Keratinocyte (primary cell): ENCODE measurements at regions not wholly inside any gene's neighbourhood (a gene's known extent, or its start where the extent isn't known, plus 50 kb on each side); places are given as distances from the start of the nearest gene placed in this dataset.

ENCODE experiments used
- DNase-seq: peaks from one replicate; pipeline ENCODE4 v3.0.0-alpha.2; 2011; ENCODE audit warnings: low read depth, missing footprints, low spot score
- FAIRE-seq: peaks from 2 replicates; lab custom pipeline; 2011; peaks lifted over from hg19 to GRCh38; lab: Jason Lieb, UNC
- H2AFZ ChIP-seq: 2 replicates; pipeline ENCODE4 v1.6.0; 2012; ENCODE audit warnings: low read length, control low read depth, inconsistent platforms; ENCODE audit not compliant: control insufficient read depth
- H3K27ac ChIP-seq: 2 replicates; pipeline ENCODE4 v1.5.1; 2011; ENCODE audit warnings: low read length; ENCODE audit not compliant: control insufficient read depth, insufficient read depth
- H3K27me3 ChIP-seq: 3 replicates; pipeline ENCODE4 v1.6.0; 2011; ENCODE audit warnings: low read length; ENCODE audit not compliant: control insufficient read depth, insufficient read depth; ENCODE audit errors: extremely low read depth
- H3K36me3 ChIP-seq, 2 experiments: 2 replicates in 1 of 2; 3 replicates in 1 of 2; pipeline ENCODE4 v1.5.1; 2011; ENCODE audit warnings: low read length in 2 of 2, mild to moderate bottlenecking in 1 of 2; ENCODE audit not compliant: control insufficient read depth in 2 of 2, insufficient read depth in 2 of 2; ENCODE audit errors: extremely low read depth in 1 of 2
- H3K4me1 ChIP-seq: 3 replicates; pipeline ENCODE4 v1.5.1; 2011; ENCODE audit warnings: low read length; ENCODE audit not compliant: control insufficient read depth, insufficient read depth; ENCODE audit errors: extremely low read depth
- H3K4me2 ChIP-seq: 3 replicates; pipeline ENCODE4 v1.6.0; 2011; ENCODE audit warnings: low read depth, low read length; ENCODE audit not compliant: control insufficient read depth, insufficient read depth; ENCODE audit errors: extremely low read depth
- H3K4me3 ChIP-seq, 3 experiments: fragments of 200-600 bp in 1 of 3; sonication (generic) in 1 of 3; 2 replicates in 2 of 3; 3 replicates in 1 of 3; pipeline ENCODE4 v1.5.1; 2011 to 2016; ENCODE audit warnings: low read length in 3 of 3, mild to moderate bottlenecking in 3 of 3, control low read depth in 2 of 3, inconsistent platforms in 1 of 3, low read depth in 1 of 3, mixed read lengths in 1 of 3, mixed run types in 1 of 3, moderate library complexity in 1 of 3; ENCODE audit not compliant: control insufficient read depth in 2 of 3, insufficient read depth in 2 of 3; ENCODE audit errors: extremely low read depth in 1 of 3
- H3K79me2 ChIP-seq: 2 replicates; pipeline ENCODE4 v1.6.0; 2012; ENCODE audit warnings: low read length; ENCODE audit not compliant: control insufficient read depth, insufficient read depth
- H3K9ac ChIP-seq: 3 replicates; pipeline ENCODE4 v1.6.0; 2011; ENCODE audit warnings: low read length; ENCODE audit not compliant: control insufficient read depth, insufficient read depth; ENCODE audit errors: extremely low read depth
- H3K9me1 ChIP-seq: 3 replicates; pipeline ENCODE4 v1.6.0; 2011; ENCODE audit warnings: low read length; ENCODE audit not compliant: control insufficient read depth, insufficient read depth; ENCODE audit errors: extremely low read depth
- H3K9me3 ChIP-seq: 2 replicates; pipeline ENCODE4 v1.5.1; 2012; ENCODE audit warnings: low read depth, low read length; ENCODE audit not compliant: control insufficient read depth
- H4K20me1 ChIP-seq: 3 replicates; pipeline ENCODE4 v1.6.0; 2011; ENCODE audit warnings: low read length; ENCODE audit not compliant: control insufficient read depth, insufficient read depth; ENCODE audit errors: extremely low read depth
- EZH2 ChIP-seq: IDR thresholded peaks from one replicate; pipeline ENCODE4 v1.6.1; 2012; ENCODE audit warnings: inconsistent platforms, mild to moderate bottlenecking, low read length, moderate library complexity
- dilution Hi-C: fragments of 300-500 bp; cut with MboI; formaldehyde crosslinking; loops from one replicate; pipeline ENCODE4 v1.7.0; 2020; ENCODE audit warnings: low sequenced_read_pairs; ENCODE audit not compliant: extremely low pct_ligation_motif_present
- TF ChIP-seq, protein P1 (sequence below), 3 experiments: IDR thresholded peaks in 1 of 3; conservative IDR thresholded peaks in 1 of 3; optimal IDR thresholded peaks in 1 of 3; 2 replicates in 2 of 3; 3 replicates in 1 of 3; pipeline versions ENCODE3 to v1.5.1; 2011; ENCODE audit warnings: low read length in 3 of 3, mild to moderate bottlenecking in 3 of 3, moderate library complexity in 2 of 3, control low read depth in 1 of 3, inconsistent platforms in 1 of 3; ENCODE audit not compliant: insufficient read depth in 2 of 3; ENCODE audit errors: extremely low read depth in 1 of 3

DNA sequence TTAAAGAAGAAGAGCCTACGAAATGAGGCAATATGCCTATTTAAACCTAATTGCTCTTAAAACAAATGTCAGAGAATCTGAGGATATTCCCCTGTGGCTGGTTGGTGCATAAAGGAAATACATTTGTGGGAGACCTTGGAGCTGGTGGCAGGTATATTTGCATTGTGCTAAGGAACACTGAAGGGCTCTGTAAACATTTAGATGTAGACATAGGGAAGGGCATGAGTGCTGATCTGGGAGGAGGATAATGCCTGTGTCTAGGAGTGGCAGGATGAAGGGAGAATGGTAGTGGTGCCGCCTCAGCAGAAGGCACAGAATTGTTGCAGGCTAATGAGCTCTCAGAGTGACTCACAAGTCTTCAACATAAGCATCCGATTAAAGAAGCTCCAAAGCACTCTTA lies 85.8 kb downstream of the CD164 start:
- DNase-seq, result no peak
- Histone ChIP-seq H3K4me1 (peaks cover 4% of the 10 kb centered on the region), H3K9me1 (no peaks in the 10 kb centered on the region), H4K20me1 (no peaks in the 10 kb centered on the region), H3K27me3 (no peaks in the 10 kb centered on the region), H3K4me3 (no peak overlapping the region), H3K9ac (no peak overlapping the region), H3K27ac (no peak overlapping the region), H2AFZ (no peak overlapping the region), H3K79me2 (no peaks in the 10 kb centered on the region), H3K4me2 (no peak overlapping the region), H3K9me3 (no peaks in the 10 kb centered on the region), H3K36me3 (no peaks in the 10 kb centered on the region)
- TF ChIP-seq EZH2, result no peak
- TF ChIP-seq, protein P1, sequence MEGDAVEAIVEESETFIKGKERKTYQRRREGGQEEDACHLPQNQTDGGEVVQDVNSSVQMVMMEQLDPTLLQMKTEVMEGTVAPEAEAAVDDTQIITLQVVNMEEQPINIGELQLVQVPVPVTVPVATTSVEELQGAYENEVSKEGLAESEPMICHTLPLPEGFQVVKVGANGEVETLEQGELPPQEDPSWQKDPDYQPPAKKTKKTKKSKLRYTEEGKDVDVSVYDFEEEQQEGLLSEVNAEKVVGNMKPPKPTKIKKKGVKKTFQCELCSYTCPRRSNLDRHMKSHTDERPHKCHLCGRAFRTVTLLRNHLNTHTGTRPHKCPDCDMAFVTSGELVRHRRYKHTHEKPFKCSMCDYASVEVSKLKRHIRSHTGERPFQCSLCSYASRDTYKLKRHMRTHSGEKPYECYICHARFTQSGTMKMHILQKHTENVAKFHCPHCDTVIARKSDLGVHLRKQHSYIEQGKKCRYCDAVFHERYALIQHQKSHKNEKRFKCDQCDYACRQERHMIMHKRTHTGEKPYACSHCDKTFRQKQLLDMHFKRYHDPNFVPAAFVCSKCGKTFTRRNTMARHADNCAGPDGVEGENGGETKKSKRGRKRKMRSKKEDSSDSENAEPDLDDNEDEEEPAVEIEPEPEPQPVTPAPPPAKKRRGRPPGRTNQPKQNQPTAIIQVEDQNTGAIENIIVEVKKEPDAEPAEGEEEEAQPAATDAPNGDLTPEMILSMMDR (optimal IDR thresholded peaks at IDR 0.05 in 1 of 3, IDR thresholded peaks at IDR 0.05 in 1 of 3, conservative IDR thresholded peaks at IDR 0.05 in 1 of 3; ENCODE audit: extremely low read depth in 1 of 3, insufficient read depth in 2 of 3, low read length in 3 of 3), result no peak
- dilution Hi-C loops, result no loop called here
- FAIRE-seq, result no peak

DNA sequence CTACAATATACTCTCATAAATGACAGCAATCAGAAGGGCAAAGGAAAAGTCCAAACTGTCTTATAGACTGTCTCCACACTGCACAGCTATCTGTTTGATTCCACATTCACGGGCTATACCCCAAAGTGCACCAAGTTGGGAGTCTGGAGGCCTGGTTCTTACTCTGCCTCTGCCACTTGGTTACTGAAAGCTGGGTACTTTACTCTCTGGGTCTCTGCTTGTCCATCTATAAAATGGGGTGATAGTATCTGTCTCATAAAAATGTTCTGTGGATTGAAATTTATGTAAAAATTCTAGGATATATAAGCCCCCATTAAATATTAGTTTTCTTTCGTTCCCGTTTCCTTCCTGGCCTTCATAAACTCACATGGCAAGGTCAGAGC lies 86.5 kb downstream of the CD164 start:
- DNase-seq, result no peak
- Histone ChIP-seq H4K20me1 (no peaks in the 10 kb centered on the region), H3K4me3 (no peak overlapping the region), H3K9ac (no peak overlapping the region), H3K4me1 (peaks cover 4% of the 10 kb centered on the region), H3K79me2 (no peaks in the 10 kb centered on the region), H3K4me2 (no peak overlapping the region), H2AFZ (no peak overlapping the region), H3K27me3 (no peaks in the 10 kb centered on the region), H3K36me3 (no peaks in the 10 kb centered on the region), H3K27ac (no peak overlapping the region), H3K9me3 (no peaks in the 10 kb centered on the region), H3K9me1 (no peaks in the 10 kb centered on the region)
- FAIRE-seq, result no peak
- TF ChIP-seq, protein P1 (optimal IDR thresholded peaks at IDR 0.05 in 1 of 3, IDR thresholded peaks at IDR 0.05 in 1 of 3, conservative IDR thresholded peaks at IDR 0.05 in 1 of 3; ENCODE audit: extremely low read depth in 1 of 3, insufficient read depth in 2 of 3, low read length in 3 of 3), result no peak
- no peak for TF ChIP-seq EZH2
- dilution Hi-C loops, result no loop called here
